Retinal pigment epithelial cell (primary cell): ENCODE measurements at regions not wholly inside any gene's neighbourhood (a gene's known extent, or its start where the extent isn't known, plus 50 kb on each side); places are given as distances from the start of the nearest gene placed in this dataset.

Experiments
- DNase-seq: peaks from one replicate; pipeline ENCODE4 v3.0.0-alpha.2; 2010; ENCODE audit warnings: low read depth
- H3K4me3 ChIP-seq: 2 replicates; pipeline ENCODE4 v1.5.1; 2011; ENCODE audit warnings: mild to moderate bottlenecking, low read length, control low read depth, moderate library complexity
- CTCF ChIP-seq: conservative IDR thresholded peaks from 2 replicates; pipeline ENCODE4 v1.5.1; 2011; ENCODE audit warnings: low read depth, low read length, control low read depth, inconsistent platforms

GRCh38 chr5:124160265-124160664, 586.2 kb downstream of the ZNF608 start:
- no peak overlapping the region for H3K4me3 ChIP-seq
- no peak for DNase-seq
- no peak for TF ChIP-seq CTCF

- no peak for DNase-seq
- no peak for TF ChIP-seq CTCF
- H3K4me3 ChIP-seq, result no peak overlapping the region
Observed at GRCh38 chr5:124157320-124157719, 589.1 kb downstream of the ZNF608 start.

DNA sequence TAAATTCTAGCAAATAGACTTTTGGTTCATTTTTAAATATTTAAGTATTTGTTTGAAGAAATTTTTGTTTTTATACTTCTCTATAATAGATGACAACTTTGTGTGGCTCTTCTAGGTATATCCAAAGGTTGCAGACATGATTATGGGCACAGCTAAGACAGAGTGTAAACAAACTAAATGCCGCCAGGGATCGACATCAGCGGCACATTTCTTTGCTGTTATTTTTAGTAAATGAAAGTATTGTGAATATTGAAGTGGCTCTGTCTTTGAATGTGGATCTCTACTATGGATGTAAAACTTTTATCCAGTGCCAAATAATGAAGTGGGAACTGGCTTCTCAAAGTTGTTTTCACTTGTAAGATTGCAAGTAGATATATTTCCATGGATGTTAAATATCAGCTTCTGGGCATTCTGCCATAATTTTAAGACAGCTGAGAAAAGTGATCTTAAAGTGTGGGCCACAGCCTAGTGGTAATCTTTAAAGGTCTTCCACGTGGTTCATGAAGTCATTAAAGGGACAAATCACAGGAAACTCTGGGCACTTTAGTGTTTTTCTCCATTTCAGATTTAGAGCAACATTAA, 589.9 kb downstream of the ZNF608 start:
- TF ChIP-seq CTCF, result no peak
- no peak for DNase-seq
- no peak overlapping the region for H3K4me3 ChIP-seq

GRCh38 chr5:124154714-124155113, 591.7 kb downstream of the ZNF608 start:
- DNase-seq, result no peak
- no peak overlapping the region for H3K4me3 ChIP-seq
- no peak for TF ChIP-seq CTCF

DNA sequence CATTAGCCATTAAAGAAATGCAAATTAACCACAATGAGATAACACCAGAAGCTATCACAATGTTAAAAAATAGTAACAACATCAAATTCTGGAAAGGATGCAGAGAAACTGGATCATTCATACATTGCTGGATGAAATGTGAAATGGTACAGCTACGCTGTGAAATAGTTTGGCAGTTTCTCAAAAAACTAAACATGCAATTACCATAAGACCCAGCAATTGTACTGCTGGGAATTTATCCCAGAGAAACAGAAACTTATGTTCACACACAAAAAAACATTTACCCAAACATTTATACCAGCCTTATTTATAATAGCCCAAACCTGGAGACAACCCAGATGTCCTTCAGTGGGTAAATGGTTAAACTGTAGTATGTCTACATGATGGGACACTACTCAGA, 592.9 kb downstream of the ZNF608 start:
- no peak for TF ChIP-seq CTCF
- DNase-seq, result no peak

GRCh38 chr5:124148574-124148973, 597.9 kb downstream of the ZNF608 start:
- no peak for TF ChIP-seq CTCF
- no peak overlapping the region for H3K4me3 ChIP-seq
- DNase-seq, result no peak

More for the DNA sequence above, 592.9 kb downstream of the ZNF608 start:
- H3K4me3 ChIP-seq, result no peak overlapping the region

DNA sequence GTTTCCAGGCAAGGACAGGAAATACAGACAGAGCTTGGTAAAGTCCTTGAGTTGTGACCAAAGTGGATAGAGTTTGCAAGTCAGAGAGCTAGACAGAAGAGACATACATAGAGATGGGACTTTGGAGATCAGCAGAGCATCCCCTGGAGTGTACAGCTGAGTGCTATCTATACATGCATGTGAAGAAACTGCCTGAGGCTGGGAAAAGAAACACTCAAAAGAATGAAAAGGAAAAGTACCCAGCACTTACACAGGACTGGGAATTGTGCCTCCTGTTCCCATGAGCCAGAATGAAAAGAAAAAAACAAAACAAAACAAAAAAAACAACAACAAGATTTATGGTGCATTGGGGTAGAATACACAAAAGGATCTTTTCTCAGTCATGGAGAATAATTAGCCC, 606.4 kb downstream of the ZNF608 start:
- no peak overlapping the region for H3K4me3 ChIP-seq
- DNase-seq, result no peak
- no peak for TF ChIP-seq CTCF
